Right kidney (tissue), 1 donor: ENCODE measurements at regions not wholly inside any gene's neighbourhood (a gene's known extent, or its start where the extent isn't known, plus 50 kb on each side); places are given as distances from the start of the nearest gene placed in this dataset.
A peak's percentile ranks its signal among the peaks of the same experiment; 100 is the strongest.

Source experiments
- DNase-seq: peaks from one replicate; pipeline ENCODE4 v3.0.0-alpha.2; 2016

- DNase-seq, result no peak
Observed at GRCh38 chr1:63710308-63710707, 63.5 kb upstream of the ROR1 start.

GRCh38 chr1:63710761-63711380 is 62.9 kb upstream of the ROR1 start:
- DNase-seq, result peak; percentile 16

- no peak for DNase-seq
Observed at GRCh38 chr1:63713041-63713440, 60.8 kb upstream of the ROR1 start.

GRCh38 chr1:63713627-63714481 is 60.0 kb upstream of the ROR1 start:
- no peak for DNase-seq

- no peak for DNase-seq
Observed at GRCh38 chr1:63714482-63714760, 59.4 kb upstream of the ROR1 start.

GRCh38 chr1:63717511-63718065 is 56.2 kb upstream of the ROR1 start:
- no peak for DNase-seq

GRCh38 chr1:63718541-63718970 is 55.3 kb upstream of the ROR1 start:
- DNase-seq, result no peak

- DNase-seq, result no peak
Observed at GRCh38 chr1:63721531-63722189, 52.2 kb upstream of the ROR1 start.

DNA sequence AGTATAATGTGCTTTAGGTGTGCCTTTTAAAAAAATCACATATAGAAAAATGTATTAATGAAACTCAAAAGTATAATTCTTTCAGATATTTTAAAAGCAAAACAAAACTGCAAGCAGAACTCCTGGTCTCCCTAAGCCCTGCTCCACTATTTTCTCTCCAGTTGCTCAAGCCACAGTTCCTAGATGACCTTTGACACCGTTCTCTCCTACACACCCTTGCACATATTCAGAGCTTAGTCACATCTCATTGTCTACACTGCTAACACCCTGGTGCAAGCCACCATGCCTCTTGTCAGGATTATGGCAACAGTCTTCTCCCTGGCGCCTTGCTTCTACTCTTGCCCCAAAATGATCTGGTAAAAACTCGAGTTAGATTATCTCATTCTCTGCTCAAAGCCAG is 50.2 kb upstream of the ROR1 start:
- no peak for DNase-seq
